A549 (cell line): ENCODE measurements at regions not wholly inside any gene's neighbourhood (a gene's known extent, or its start where the extent isn't known, plus 50 kb on each side); places are given as distances from the start of the nearest gene placed in this dataset.

Experiments
- CEBPB ChIP-seq, 2 experiments: fragments of >200 bp in 1 of 2; sonication (Bioruptor Twin) in 1 of 2; formaldehyde crosslinking in 1 of 2; IDR thresholded peaks; 2 replicates each; pipeline ENCODE4 v1.6.1; 2012 to 2016
- POLR2A ChIP-seq: IDR thresholded peaks from 2 replicates; pipeline ENCODE4 v1.6.1; 2012; ENCODE audit warnings: mild to moderate bottlenecking, low read length
- RAD21 ChIP-seq, 2 experiments: fragments of >200 bp in 1 of 2; sonication (Bioruptor Twin) in 1 of 2; formaldehyde crosslinking in 1 of 2; IDR thresholded peaks in 1 of 2; conservative IDR thresholded peaks in 1 of 2; 2 replicates in 1 of 2; 3 replicates in 1 of 2; pipeline ENCODE4 v1.6.1; 2012 to 2018; ENCODE audit warnings: inconsistent platforms in 1 of 2
- TF ChIP-seq, protein P1 (sequence below): fragments of >200 bp; sonication (Bioruptor Twin); formaldehyde crosslinking; IDR thresholded peaks from 3 replicates; pipeline ENCODE4 v1.5.1; 2016
- TF ChIP-seq, protein P2 (sequence below): IDR thresholded peaks from 2 replicates; pipeline ENCODE4 v1.6.1; 2012

DNA sequence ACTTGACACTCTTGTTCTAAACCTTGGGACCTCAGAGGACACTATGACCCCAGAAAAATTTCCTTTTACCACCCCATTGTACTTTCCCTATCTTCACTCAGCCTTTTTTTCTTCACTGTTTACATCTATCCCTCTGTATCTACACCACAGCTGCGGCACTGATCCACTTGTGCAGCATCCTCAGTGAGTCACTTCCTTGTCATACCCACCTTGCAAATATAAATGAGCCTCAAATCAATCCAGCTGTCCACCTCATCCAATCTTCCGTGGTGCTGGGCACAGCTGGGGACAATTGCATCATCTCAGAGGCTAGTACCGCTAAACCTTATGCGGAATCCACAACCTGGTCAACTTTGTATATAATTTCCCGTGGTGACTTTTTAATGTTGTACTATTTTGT, 710.5 kb downstream of the QKI start:
- TF ChIP-seq POLR2A (no peak), CEBPB (IDR thresholded peaks at IDR 0.05) (no peak), RAD21 (conservative IDR thresholded peaks at IDR 0.05 in 1 of 2, IDR thresholded peaks at IDR 0.05 in 1 of 2) (no peak)
- TF ChIP-seq, protein P1, sequence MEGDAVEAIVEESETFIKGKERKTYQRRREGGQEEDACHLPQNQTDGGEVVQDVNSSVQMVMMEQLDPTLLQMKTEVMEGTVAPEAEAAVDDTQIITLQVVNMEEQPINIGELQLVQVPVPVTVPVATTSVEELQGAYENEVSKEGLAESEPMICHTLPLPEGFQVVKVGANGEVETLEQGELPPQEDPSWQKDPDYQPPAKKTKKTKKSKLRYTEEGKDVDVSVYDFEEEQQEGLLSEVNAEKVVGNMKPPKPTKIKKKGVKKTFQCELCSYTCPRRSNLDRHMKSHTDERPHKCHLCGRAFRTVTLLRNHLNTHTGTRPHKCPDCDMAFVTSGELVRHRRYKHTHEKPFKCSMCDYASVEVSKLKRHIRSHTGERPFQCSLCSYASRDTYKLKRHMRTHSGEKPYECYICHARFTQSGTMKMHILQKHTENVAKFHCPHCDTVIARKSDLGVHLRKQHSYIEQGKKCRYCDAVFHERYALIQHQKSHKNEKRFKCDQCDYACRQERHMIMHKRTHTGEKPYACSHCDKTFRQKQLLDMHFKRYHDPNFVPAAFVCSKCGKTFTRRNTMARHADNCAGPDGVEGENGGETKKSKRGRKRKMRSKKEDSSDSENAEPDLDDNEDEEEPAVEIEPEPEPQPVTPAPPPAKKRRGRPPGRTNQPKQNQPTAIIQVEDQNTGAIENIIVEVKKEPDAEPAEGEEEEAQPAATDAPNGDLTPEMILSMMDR = no peak
- TF ChIP-seq, protein P2, sequence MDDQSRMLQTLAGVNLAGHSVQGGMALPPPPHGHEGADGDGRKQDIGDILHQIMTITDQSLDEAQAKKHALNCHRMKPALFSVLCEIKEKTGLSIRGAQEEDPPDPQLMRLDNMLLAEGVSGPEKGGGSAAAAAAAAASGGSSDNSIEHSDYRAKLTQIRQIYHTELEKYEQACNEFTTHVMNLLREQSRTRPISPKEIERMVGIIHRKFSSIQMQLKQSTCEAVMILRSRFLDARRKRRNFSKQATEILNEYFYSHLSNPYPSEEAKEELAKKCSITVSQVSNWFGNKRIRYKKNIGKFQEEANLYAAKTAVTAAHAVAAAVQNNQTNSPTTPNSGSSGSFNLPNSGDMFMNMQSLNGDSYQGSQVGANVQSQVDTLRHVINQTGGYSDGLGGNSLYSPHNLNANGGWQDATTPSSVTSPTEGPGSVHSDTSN = no peak
